NCI-H460 (cell line): ENCODE measurements at regions not wholly inside any gene's neighbourhood (a gene's known extent, or its start where the extent isn't known, plus 50 kb on each side); places are given as distances from the start of the nearest gene placed in this dataset.

Experiments used
- DNase-seq: peaks from one replicate; pipeline ENCODE4 v3.0.0-alpha.2; 2016; ENCODE audit warnings: low read depth; ENCODE audit errors: extremely low read depth

DNA sequence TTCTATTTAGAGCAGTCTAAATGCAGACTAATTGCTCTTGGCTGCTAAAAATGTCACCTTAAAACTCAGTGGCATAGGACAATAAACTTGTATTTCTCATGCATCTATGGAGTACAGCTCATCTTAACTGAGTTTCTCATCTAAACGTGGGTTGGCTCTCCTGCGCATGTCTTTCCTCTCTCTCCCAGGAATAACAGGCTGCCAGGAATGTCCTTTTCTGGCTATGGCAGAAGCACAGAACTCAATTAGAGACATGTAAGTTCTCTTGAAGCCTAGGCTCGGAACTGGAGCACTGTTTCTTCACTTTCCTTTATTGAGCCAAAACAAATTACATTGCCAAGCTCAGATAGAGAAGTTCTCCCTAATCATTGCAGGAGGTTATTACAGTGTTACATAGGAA, 722.3 kb upstream of the FLRT2 start:
- no peak for DNase-seq

DNA sequence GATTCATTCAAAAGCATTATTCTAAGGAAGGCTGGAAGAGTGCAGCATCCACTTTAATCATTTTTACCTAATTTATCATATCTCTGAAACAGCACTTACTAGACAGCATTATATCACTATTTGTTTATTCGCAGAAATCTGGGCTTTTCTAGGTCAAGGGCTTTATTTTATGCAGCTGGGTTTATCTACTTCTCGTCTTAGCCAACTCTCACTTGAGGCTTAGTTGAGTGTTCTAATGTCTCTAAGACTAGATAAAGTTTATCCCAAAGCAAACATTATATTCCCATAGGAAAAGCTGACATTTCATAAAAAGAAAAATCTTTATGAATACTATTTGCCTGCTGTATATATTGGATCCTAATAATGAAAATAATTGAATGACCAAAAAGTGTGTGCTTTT, 720.8 kb upstream of the FLRT2 start:
- DNase-seq: no peak

DNA sequence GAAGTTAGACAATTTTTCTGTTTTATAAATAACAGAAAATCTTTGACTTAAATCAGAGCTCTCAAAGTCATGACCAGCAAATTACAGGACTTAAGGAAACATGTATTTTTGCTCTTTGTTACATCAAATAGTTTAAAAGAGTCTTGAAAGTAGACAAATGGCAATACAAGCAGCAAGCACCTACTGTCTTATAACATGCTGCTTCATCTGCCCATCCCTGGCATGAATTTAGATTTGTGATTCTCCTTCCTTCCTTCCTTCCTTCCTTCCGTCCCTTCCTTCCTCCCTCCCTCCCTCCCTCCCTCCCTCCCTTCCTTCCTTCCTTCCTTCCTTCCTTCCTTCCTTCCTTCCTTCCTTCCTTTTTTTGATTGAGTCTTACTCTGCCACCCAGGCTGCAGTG, 715.6 kb upstream of the FLRT2 start:
- DNase-seq: no peak

DNA sequence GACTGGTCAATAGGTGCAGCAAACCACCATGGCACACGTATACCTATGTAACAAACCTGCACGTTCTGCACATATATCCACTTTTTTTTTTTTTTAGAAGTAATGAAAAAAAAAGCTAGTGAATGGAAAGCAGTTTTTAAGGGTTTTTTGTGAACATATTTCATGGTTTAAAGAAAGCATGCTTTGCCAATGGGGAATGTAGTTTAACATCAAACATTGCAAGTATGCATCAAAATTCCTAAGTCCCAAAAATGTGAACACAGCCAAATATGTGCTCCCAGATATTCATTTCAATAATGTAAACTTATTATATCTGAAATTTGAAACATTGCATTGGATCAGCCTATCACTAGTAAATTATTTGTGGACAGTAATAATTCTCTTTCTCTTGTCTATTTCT, 710.4 kb upstream of the FLRT2 start:
- DNase-seq: no peak

DNA sequence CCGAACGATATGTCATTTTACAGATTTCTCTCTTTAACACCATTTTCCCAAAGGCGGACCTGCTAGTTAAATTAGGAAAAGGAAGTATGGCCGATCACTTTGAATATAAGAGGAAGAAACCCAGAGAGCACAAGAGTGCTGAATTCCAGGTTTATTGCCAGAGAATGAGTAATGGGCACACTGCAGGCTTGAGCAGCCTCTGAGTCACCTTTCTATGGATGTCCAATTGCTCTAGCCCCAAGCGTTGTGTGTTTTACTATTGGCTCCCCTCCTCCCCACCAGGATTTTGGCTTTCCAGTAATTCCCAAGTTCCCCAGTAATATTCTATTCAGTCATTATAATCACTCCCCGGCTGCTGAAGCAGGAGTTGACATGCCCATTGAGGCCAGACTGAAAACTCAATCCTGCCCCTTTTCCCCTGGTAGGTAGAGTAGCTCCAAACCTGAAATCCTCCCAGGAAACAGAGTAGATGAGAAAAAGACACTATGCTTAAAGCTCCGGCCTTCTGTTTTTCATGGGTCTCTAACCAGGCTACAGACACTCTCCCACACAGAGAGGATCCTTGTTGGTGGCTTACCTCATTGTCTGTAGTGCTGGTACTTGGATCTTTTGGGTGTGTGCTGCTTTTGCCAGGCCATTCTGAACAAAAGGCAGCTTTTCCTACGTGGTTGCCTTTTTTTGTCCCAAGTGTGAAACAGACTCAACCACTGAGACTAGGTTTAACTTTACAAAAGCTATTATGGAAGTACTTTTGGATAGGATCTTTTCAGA, 704.3 kb upstream of the FLRT2 start:
- DNase-seq: no peak

DNA sequence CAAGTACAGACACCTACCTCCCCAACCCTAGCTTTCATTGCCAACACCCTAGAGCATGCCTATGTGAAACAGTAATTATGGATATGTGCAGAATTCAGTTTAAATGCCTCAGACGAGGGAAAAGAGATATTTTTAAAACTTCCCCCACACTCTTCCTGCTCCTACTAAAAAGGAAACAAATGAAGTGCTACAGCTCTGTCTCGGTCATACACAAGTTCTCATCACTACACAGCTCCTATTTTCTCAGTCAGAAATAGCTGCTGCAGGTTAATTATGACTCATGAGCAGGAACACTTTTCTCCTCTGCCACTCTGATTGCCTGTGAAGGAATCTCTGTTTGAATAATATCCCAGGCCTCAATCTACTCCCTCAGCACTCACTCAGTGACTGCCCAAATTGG, 703.6 kb upstream of the FLRT2 start:
- no peak for DNase-seq

DNA sequence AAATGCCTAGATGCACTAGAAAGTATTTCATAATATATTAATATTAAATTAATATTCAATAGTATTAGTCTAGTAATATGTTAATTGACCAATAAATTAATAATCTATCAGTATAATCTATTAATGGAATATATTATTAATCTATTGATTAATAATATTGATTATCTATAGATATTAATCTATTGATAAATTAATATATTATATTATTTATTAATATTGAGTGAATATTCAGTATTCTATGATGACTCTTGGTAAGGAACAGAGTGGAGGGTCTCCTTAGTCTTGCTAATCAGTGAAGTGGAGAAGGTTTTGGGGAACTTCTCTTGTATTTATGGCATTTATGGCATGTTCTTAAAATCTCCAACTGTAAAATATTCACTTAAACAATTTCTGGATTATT, 679.3 kb upstream of the FLRT2 start:
- no peak for DNase-seq

DNA sequence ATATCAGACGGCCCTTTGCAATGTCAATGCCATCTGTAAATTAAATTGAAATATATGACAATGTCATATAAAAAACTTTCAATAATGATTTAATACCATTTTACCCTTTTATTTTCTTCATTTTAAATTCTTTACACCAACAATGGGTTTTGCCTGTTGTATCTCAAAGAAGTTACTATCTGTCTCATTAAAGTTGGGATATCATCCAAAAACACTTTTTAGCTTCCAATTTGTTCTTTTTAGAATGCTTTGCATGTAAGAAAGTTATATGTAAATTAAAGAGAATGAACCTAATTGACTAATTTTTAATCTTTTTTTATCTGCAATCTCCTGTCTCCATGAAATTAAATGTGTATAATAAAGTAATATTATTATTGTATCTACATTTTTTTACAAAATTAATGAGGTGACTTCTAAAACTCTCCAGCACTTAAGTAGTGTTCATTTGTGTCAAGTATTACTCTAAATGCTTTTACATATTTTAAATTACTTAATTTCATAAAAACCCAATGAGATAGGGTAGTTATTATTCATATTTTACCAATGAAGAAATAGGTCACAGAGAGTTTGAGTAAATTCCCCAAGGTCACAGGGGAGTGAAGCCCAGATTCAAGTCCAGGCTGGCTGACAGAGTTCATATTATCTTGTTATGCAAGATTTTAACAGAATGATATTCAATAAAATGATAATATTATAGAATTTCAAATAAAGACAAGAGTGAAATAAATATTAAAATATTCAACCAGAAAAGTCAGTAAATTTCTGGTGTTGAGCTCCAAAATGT, 673.0 kb upstream of the FLRT2 start:
- no peak for DNase-seq

DNA sequence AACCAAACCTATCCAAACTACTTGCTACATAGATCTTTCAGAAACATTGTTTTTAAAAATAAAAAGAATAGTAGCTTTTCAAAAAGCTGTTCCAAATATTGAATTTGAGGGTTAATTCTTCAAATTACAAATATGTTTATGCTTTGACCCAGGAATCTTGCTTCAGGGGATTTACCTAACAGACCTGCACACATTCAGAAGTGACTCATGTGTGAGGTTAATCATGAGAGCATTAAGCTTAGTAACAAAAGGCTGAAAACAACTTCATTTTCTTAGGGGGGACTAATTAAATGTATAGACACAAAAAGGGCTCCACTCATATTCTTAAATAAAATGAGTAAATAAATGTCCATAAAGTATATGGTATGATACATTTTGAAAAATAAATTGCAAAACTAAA, 672.4 kb upstream of the FLRT2 start:
- no peak for DNase-seq

DNA sequence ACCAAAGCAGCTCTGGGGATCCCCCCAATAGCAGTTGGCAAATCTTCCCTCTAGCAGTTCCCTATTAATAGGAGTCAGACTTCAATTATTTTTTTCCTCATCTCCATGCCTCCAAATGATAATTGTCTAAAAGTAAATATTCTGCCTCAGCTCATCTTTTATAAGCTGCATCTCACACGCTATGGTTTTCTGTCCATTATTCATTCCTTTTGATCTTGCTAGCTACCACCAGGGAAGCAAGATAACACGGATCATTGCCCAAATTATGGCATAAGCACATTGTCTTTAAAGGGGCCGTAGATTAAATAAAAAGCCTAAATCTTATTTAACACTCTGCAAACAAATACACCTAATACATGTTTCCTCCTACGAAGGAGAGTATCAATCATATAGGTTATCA, 670.8 kb upstream of the FLRT2 start:
- DNase-seq: no peak

DNA sequence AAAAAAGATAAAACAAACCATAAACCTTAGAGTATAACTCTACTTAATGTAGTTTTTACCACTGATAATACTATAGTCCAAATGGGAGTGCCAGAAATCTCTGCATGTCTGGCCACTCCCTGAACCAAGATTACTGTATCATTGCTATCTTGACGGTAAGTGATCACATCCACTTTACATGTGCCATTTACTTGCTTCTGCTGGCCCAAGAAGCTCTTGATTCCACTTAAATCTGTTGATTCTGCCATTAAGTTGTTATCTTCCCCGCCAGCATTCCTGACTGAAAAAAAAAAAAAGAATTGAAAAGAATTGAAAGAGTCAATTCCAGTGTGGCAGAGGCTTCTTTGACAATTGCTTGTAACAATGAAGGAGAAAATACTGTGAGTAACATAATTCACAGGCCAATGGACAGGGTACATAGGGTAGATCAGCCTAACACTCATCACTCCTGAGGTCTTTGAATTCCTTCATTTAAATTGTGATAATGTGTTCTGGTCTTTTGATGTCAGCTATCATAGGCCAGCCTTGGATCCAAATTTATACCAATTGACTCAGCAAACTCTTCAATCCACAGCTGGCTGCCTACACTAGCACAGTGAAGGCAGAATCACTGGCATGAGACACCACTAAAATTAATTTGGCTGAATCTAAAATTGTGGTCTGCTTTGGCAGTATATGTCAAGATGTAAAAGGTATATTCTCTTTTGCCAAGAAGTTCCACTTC, 665.2 kb upstream of the FLRT2 start:
- no peak for DNase-seq

DNA sequence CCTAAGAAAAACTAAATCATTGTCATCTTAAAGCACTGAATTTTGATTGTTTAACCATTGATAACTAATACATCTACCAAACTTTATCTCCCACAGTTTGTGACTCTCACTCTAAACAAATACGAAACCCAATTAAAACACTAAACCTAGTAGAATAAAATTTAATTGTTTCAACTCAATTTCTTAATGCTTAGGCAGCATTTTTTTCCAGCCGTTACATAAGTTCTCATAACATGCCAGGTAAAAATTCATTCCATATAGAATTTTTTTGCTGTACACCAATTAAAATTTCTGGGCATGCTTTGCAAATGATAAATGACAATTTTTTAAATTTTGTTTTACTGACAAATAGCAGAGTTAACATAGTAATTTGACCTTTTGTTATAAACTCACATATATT, 658.2 kb upstream of the FLRT2 start:
- no peak for DNase-seq

DNA sequence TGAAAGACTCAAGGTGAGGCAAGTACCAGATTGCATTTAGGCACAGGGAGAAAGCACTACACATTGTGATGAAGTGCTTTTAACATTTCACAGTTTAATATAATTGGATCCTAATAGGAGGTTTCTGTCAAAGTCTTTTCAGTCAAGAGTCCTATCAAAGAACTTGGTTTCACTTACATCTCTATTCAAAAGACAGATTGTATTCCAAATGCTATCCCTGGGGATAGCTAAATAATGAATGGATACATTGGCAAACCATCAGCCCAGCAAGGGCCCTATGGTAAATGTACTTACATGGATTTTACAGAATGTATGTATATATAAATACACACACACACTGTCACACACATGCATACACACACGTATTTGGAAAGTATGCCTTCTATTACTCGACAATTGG, 655.5 kb upstream of the FLRT2 start:
- no peak for DNase-seq

DNA sequence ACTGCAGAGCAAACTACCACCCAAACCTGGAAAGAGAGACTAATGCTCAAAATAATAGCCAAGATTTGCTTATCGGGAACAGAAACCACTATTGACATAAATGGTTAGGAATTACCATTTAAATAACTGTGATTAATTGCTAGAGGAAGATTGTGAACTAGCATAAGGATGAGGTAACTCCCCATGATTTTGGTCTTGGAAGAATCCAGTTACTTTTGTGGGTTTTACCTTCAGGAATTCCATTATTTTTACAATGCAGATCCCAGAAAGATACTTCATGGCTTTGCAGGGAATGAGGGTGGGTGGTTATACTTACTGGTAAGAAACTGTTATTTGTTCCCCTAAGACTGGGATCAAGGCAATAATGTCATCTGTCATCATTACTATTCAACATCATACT, 652.9 kb upstream of the FLRT2 start:
- DNase-seq: no peak

DNA sequence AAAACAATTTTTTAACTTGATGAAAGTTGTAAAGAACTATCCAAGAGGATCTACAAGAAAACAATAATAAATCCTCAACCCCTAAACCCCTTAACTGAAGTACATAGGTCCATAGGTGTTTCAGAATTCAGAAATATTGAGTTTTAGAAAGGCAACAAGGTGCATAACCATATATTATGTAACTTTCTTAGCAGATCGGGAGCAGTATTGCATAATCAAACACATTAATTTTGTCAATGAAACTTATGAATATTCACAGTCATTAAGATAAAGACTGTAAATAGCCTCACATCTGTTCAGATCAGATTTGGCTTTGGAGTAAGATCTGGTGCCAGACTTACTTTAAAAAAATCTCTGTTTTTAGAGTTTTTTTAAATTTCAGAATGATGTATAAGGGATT, 647.1 kb upstream of the FLRT2 start:
- no peak for DNase-seq

DNA sequence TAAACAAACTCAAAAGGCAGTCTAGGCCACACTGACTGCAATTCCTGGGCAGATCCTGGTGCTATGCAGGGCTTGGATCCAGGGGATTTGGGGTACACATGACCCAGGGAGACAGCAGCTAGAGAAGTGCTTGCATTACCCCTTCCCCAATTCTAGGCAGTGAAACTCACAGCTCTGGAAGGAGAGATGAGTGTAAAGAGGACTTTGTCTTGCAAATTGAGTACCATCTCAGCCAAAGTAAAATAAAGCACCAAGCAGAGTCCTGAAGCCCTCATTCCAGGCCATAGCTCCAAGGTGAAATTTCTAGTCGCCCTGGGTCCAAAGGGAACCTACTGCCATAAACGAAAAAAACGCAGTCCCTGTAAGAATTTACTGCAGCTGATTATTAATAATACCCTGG, 644.9 kb upstream of the FLRT2 start:
- no peak for DNase-seq

DNA sequence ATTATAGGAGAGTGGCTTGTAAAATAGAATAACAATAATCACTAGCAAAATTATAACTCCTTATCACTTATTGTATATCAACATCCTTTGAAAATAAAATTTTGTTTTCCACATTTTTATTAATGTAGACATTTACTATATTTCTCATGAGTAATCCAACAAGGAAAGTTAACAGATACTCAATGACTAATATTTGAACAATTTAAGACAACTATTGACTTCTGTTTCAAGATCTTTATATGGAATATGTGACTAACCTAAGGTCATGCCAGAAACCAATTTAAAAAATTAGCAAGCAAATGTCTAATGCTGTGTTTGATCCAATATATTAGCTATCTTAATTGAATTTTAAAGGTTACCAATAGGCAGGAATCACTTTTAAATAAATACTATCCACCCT, 638.5 kb upstream of the FLRT2 start:
- no peak for DNase-seq

DNA sequence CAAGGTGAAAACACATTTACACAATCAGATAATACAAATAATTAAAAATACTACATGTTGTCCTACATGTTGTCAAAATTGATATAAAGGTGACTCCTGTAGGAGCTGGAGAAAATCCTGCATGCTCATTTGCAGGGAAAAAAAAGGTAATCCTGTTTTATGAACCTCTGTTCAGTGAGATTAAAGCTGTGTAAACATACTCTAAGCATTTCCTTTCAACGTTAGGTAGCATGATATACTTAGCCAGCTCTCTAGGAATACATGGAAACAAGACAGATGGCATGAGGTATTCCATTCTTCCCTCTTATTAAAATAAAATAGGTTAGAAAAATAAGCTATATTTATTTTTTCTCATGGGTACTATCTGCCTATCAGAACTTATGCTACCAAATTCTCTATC, 635.7 kb upstream of the FLRT2 start:
- no peak for DNase-seq

DNA sequence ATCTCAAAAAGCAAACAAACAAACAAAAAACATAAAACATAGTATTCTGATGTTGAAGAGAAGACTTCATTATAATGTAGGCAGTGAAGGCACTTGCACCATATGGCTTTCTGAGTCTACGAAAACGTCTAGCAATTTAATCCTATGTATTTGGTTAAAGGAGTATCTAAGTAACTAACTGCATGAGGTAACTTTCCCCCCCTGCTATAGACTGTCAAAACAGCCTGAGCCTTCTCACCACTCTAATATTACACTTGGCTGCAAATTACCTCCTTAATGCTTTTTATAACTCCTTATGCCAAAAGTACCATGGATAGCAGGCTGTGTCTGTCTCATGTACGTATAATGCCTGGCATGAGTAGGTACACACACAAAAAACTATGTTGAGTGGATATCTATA, 607.6 kb upstream of the FLRT2 start:
- no peak for DNase-seq

DNA sequence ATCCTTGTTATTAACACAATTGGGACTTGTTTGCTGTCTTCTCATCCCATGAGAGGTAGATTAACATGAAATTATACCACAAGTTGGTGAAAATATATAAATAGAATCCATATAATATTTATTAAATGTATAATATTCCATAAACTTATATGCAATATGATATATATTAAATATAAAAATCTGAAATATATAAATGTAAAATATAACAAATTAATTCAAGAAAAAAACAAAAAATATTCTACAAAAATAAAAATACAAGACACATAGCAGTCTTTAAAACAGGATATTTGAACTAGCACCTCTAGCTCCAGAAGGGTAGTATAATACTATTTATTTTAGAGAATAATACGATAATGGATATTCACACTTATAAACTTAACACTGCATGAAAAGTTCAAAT, 603.3 kb upstream of the FLRT2 start:
- DNase-seq: no peak

DNA sequence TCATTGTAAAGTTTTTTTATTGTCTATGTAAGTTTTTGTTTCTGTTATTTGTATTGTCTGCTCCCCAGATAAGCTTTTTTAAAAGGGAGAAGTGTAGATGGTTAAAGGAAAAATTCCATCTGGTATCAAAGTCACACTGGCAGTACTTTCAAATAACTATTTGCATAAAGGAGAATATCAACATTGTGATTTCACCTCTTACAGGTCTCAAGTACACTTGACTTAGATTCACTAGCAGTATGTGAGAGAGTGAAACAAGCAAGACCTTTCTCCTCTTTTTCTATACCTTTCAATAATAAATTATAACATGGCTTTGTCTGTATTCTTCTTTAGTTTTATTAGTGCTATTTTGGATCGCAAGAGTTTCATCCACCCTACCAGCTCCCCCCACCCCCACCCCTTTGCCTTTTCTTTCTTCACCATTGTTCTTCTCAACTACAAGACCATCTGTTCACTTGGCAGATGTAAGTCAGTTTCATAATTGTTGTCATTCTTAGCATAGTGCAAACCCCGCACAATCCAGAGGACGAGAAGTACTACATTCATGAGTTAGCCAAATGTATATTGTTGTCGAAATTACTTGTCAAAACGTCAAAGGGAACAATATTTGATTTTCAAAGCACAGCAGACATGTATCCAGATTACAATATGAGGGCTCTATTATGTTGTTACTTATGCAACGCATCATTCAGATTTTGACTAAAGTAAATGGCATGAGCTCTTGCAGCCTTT, 602.7 kb upstream of the FLRT2 start:
- DNase-seq: no peak
